GM23248 (cell line): ENCODE measurements at regions not wholly inside any gene's neighbourhood (a gene's known extent, or its start where the extent isn't known, plus 50 kb on each side); places are given as distances from the start of the nearest gene placed in this dataset.

Source experiments
- DNase-seq: peaks from one replicate; pipeline ENCODE4 v3.0.0-alpha.2; 2015
- H2AFZ ChIP-seq: fragments of 200-600 bp; sonication (generic); 2 replicates; pipeline ENCODE4 v1.6.1; 2016; ENCODE audit warnings: antibody characterized with exemption
- H3F3A ChIP-seq: fragments of 200-600 bp; sonication (generic); 2 replicates; pipeline ENCODE4 v1.6.1; 2016; ENCODE audit warnings: mild to moderate bottlenecking, antibody characterized with exemption, mixed run types; ENCODE audit not compliant: insufficient read depth
- H3K27ac ChIP-seq: fragments of 200-600 bp; sonication (generic); 2 replicates; pipeline ENCODE4 v1.5.1; 2016; ENCODE audit warnings: mild to moderate bottlenecking
- H3K27me3 ChIP-seq: fragments of 200-600 bp; sonication (generic); replicated peaks from 2 replicates; pipeline ENCODE4 v1.6.1; 2016; ENCODE audit warnings: mild to moderate bottlenecking; ENCODE audit not compliant: insufficient read depth
- H3K36me3 ChIP-seq: fragments of 200-600 bp; sonication (generic); 2 replicates; pipeline ENCODE4 v1.6.1; 2016; ENCODE audit warnings: low read depth, mild to moderate bottlenecking
- H3K4me1 ChIP-seq: fragments of 200-600 bp; sonication (generic); 2 replicates; pipeline ENCODE4 v1.6.1; 2016; ENCODE audit warnings: mild to moderate bottlenecking; ENCODE audit not compliant: insufficient read depth
- H3K4me2 ChIP-seq: fragments of 200-600 bp; sonication (generic); one replicate; pipeline ENCODE4 v1.6.1; 2016; ENCODE audit warnings: mild to moderate bottlenecking; ENCODE audit not compliant: unreplicated experiment
- H3K4me3 ChIP-seq: fragments of 200-600 bp; sonication (generic); 2 replicates; pipeline ENCODE4 v1.5.1; 2016; ENCODE audit warnings: mild to moderate bottlenecking
- H3K79me2 ChIP-seq: fragments of 200-600 bp; sonication (generic); 2 replicates; pipeline ENCODE4 v1.6.1; 2016; ENCODE audit warnings: mild to moderate bottlenecking; ENCODE audit not compliant: insufficient read depth
- H3K9ac ChIP-seq: fragments of 200-600 bp; sonication (generic); 2 replicates; pipeline ENCODE4 v1.6.1; 2016; ENCODE audit warnings: mild to moderate bottlenecking
- H3K9me2 ChIP-seq: fragments of 200-600 bp; sonication (generic); 2 replicates; pipeline ENCODE4 v1.6.1; 2016; ENCODE audit warnings: mixed run types, mild to moderate bottlenecking, moderate library complexity; ENCODE audit not compliant: insufficient read depth
- H3K9me3 ChIP-seq: fragments of 200-600 bp; sonication (generic); one replicate; pipeline ENCODE4 v1.6.1; 2017; ENCODE audit warnings: low read depth
- H4K20me1 ChIP-seq: fragments of 200-600 bp; sonication (generic); 2 replicates; pipeline ENCODE4 v1.6.0; 2016; ENCODE audit not compliant: insufficient read depth
- EZH2 ChIP-seq: fragments of 200-600 bp; sonication (generic); IDR thresholded peaks from 2 replicates; pipeline ENCODE4 v1.6.1; 2018; ENCODE audit warnings: antibody characterized with exemption, mild to moderate bottlenecking; ENCODE audit not compliant: insufficient read depth, poor library complexity, severe bottlenecking
- EZH2phosphoT487 ChIP-seq: fragments of 200-600 bp; sonication (generic); IDR thresholded peaks from 2 replicates; pipeline ENCODE4 v1.6.1; 2018; ENCODE audit warnings: antibody characterized with exemption, moderate library complexity, mild to moderate bottlenecking, low read depth; ENCODE audit not compliant: insufficient read depth
- WGBS, 2 experiments: methylation state at CpG; one replicate each; pipeline ENCODE4 v1.1.6; 2015 to 2017; ENCODE audit warnings: low lambda C conversion rate in 2 of 2, low coverage in 1 of 2; ENCODE audit errors: missing lambda C conversion rate in 2 of 2; 5-methylcytosine and 5-hydroxymethylcytosine counted together
- in situ Hi-C: fragments of 300-500 bp; cut with MboI; formaldehyde crosslinking; loops from 2 replicates; pipeline ENCODE4 v1.15.0; 2020

DNA sequence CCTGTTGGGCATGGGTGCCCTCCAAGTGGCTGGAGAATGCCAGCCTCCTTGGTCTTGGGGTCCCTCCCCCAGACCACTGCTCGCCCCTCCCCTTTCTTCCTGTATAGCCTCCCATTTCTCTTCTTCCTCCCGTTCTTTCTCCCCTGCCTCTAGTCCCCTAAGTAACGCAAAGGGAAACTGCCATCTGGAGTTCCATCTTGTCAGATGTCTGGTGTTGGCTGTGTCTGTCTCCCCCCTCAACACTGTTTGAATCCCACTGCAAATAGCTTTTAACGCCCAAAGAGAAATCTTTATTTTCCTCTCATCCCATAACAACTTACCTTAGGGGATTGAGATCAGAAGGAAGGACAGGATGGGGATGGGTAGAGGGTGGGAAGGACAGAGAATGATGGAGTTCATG, 55.3 kb upstream of the CSF3R start:
- DNase-seq, result no peak
- in situ Hi-C loops, result no loop called here
- H3K4me3 ChIP-seq, result no peak overlapping the region

DNA sequence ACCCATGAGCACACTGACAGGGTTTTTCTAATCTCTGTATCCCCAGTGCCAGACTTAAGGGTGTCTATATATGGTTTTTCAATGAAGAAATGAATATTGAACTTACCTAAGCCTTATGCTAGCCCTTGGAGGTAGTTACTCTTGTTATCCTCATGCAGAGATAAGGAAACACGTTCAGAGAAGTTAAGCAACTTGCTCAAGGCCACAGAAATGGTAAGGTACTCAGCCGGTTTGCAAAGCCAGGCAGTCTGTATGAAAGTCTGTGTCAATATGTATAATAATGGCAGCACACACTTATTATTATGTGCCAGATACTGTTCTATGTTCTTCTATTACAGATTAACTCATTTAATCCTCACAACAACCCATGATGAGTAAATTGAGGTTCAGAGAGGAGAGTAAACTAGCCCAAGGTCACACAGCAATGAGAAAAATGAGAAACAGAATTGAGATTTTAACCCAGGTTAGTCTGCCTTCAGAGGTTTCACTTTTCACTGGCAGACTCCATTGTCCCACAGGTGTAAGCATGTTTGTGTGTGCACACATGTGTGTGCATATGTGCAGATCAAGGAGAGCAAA, 54.6 kb upstream of the CSF3R start:
- in situ Hi-C loops, result no loop called here

More for the DNA sequence above, 55.3 kb upstream of the CSF3R start:
- H3K79me2 ChIP-seq, result no peaks in the 10 kb centered on the region
- H3K27me3 ChIP-seq, result peaks cover 3% of the 10 kb centered on the region; the same call in 1 of the 2 replicates
- H3K9me2 ChIP-seq, result no peaks in the 10 kb centered on the region
- TF ChIP-seq EZH2 (no peak), EZH2phosphoT487 (no peak)
- no peak overlapping the region for H2AFZ ChIP-seq
- H3K27ac ChIP-seq, result no peak overlapping the region
- no peaks in the 10 kb centered on the region for H3K4me1 ChIP-seq
- no peak overlapping the region for H3K9ac ChIP-seq
- H3K9me3 ChIP-seq, result no peaks in the 10 kb centered on the region
- H3K36me3 ChIP-seq, result no peaks in the 10 kb centered on the region
- H4K20me1 ChIP-seq, result no peaks in the 10 kb centered on the region
- no peaks in the 10 kb centered on the region for H3F3A ChIP-seq
- no peak overlapping the region for H3K4me2 ChIP-seq
- 17 to 39% methylated on average over 3 to 4 of the region's 4 CpGs for WGBS, 2 experiments

GRCh38 chr1:36536727-36537126, 54.0 kb upstream of the CSF3R start:
- Histone ChIP-seq H3K79me2 (no peaks in the 10 kb centered on the region), H3K4me1 (no peaks in the 10 kb centered on the region), H3F3A (no peaks in the 10 kb centered on the region), H3K9me2 (no peaks in the 10 kb centered on the region), H4K20me1 (no peaks in the 10 kb centered on the region), H2AFZ (no peak overlapping the region), H3K27ac (no peak overlapping the region), H3K4me3 (no peak overlapping the region), H3K4me2 (no peak overlapping the region), H3K36me3 (no peaks in the 10 kb centered on the region), H3K9ac (no peak overlapping the region), H3K27me3 (peaks cover 3% of the 10 kb centered on the region; the same call in 1 of the 2 replicates), H3K9me3 (no peaks in the 10 kb centered on the region)
- WGBS, 2 experiments, result 21 to 31% methylated on average over 1 of the region's 1 CpG
- TF ChIP-seq EZH2, result no peak
- TF ChIP-seq EZH2phosphoT487, result no peak
- in situ Hi-C loops, result no loop called here
- no peak for DNase-seq

More for the DNA sequence above, 54.6 kb upstream of the CSF3R start:
- no peak for DNase-seq
- Histone ChIP-seq H3K9me3 (no peaks in the 10 kb centered on the region), H3K9me2 (no peaks in the 10 kb centered on the region), H3K36me3 (no peaks in the 10 kb centered on the region), H3K4me3 (no peak overlapping the region), H2AFZ (no peak overlapping the region), H3K9ac (no peak overlapping the region), H4K20me1 (no peaks in the 10 kb centered on the region), H3K79me2 (no peaks in the 10 kb centered on the region), H3K27me3 (peaks cover 3% of the 10 kb centered on the region; the same call in 1 of the 2 replicates), H3K4me1 (no peaks in the 10 kb centered on the region), H3F3A (no peaks in the 10 kb centered on the region), H3K4me2 (no peak overlapping the region), H3K27ac (no peak overlapping the region)
- TF ChIP-seq EZH2phosphoT487, result no peak
- no peak for TF ChIP-seq EZH2
- WGBS, 2 experiments, result 20 to 30% methylated on average over 2 of the region's 2 CpGs

DNA sequence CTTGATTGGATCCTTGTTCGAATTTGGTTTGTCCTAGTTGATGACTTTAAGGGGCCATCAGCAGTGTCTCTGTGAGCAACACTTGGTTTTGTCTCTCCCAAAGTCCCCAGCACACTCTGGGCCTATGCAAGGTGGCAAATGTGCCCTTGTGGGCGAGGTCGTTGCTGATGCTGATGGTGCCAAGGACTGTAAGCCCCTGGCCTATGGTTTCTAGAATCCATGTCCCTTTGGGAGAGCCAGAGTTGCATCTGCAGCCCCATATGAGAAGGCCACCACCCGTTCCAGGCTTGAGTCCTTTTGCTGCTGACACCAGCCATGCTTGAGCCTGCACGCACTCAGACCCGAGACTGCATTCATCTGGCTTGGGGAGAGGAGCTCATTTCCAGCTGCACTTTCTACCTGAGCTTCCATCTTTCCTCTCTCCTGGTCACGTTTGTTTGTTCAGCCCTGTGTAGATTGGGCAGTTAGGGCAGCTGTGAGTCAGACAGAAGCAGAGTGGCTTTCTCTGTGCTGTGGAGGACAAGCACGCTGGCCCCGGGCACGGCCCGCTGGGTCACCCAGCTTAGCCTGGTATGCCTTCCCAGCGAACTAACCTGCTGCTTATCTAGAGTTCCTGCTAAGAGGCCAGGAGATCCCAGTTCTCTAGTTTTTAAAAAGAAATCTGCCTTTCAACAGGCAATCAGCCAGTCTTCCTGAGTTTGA, 52.1 kb upstream of the CSF3R start:
- H3K4me3 ChIP-seq, result no peak overlapping the region
- H3K9ac ChIP-seq, result no peak overlapping the region
- no peaks in the 10 kb centered on the region for H3K4me1 ChIP-seq
- no peaks in the 10 kb centered on the region for H3K9me2 ChIP-seq
- H2AFZ ChIP-seq, result no peak overlapping the region
- no peaks in the 10 kb centered on the region for H3K9me3 ChIP-seq
- in situ Hi-C loops, result no loop called here
- no peak for DNase-seq
- H3K79me2 ChIP-seq, result no peaks in the 10 kb centered on the region
- no peak overlapping the region for H3K4me2 ChIP-seq
- no peak overlapping the region for H3K27ac ChIP-seq
- TF ChIP-seq EZH2phosphoT487, result no peak
- TF ChIP-seq EZH2, result no peak
- H3F3A ChIP-seq, result no peaks in the 10 kb centered on the region
- H3K36me3 ChIP-seq, result no peaks in the 10 kb centered on the region
- H3K27me3 ChIP-seq, result no peaks in the 10 kb centered on the region; the same call in 1 of the 2 replicates
- 40 to 42% methylated on average over 12 of the region's 12 CpGs for WGBS, 2 experiments
- no peaks in the 10 kb centered on the region for H4K20me1 ChIP-seq
